SH-SY5Y (cell line): ENCODE measurements at regions not wholly inside any gene's neighbourhood (a gene's known extent, or its start where the extent isn't known, plus 50 kb on each side); places are given as distances from the start of the nearest gene placed in this dataset.

Experiments
- GATA2 ChIP-seq: IDR thresholded peaks from 2 replicates; pipeline ENCODE4 v1.6.1; 2011; ENCODE audit warnings: mild to moderate bottlenecking, low read depth, low read length
- GATA3 ChIP-seq: IDR thresholded peaks from 2 replicates; pipeline ENCODE4 v1.6.1; 2011; ENCODE audit warnings: low read depth, mild to moderate bottlenecking, low read length, moderate library complexity

DNA sequence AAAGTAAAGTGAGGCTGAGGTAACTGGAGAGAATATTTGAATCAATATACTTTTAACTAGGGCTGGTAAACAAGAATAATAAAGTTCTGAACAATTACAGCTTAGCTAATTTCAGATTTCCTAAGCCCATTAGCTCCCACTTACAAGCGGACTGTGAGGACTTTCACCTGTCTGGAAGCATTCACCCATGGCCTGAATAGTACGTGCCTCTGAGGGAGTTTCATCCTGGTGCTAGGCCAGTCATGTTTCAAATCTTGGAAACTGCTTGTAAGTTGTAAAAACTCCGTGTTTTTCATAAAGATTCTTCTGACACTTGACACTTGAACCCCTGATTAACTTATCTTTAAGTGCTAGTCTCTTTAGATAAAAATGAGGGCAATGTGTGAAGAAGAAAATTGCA is 975.2 kb upstream of the GHITM start:
- no peak for TF ChIP-seq GATA3
- TF ChIP-seq GATA2 = no peak
